ENCODE measurements at regions not wholly inside any gene's neighbourhood (a gene's known extent, or its start where the extent isn't known, plus 50 kb on each side); places are given as distances from the start of the nearest gene placed in this dataset.

GRCh38 chr1:244349581-244350001 is 102.1 kb downstream of the ADSS2 start:
- peak overlapping the region in 1 of 3 experiments; percentile 43 for H3K4me3 ChIP-seq (replicated peaks in 1 of 3; ENCODE audit: low read depth in 2 of 3, low read length in 3 of 3)
- H3K4me1 Mint-ChIP-seq: peaks cover 42% of the 10 kb centered on the region
- H3K36me3 Mint-ChIP-seq: peaks cover 1 to 12% of the 10 kb centered on the region in 2 donors
- peak overlapping the region; percentile 37 to 90 (median 78) for H3K27ac Mint-ChIP-seq
- no peak overlapping the region for H3K9ac ChIP-seq (ENCODE audit: insufficient read depth, low read length, poor library complexity, severe bottlenecking)
- no peaks in the 10 kb centered on the region for H3K36me3 ChIP-seq (replicated peaks in 1 of 2; ENCODE audit: control insufficient read depth in 1 of 2, insufficient read depth in 2 of 2, low read length in 2 of 2)
- peak overlapping the region; percentile 44 for H3K4me2 ChIP-seq (replicated peaks; ENCODE audit: extremely low read depth, low read length, poor library complexity, severe bottlenecking)
- TF ChIP-seq, protein P1, sequence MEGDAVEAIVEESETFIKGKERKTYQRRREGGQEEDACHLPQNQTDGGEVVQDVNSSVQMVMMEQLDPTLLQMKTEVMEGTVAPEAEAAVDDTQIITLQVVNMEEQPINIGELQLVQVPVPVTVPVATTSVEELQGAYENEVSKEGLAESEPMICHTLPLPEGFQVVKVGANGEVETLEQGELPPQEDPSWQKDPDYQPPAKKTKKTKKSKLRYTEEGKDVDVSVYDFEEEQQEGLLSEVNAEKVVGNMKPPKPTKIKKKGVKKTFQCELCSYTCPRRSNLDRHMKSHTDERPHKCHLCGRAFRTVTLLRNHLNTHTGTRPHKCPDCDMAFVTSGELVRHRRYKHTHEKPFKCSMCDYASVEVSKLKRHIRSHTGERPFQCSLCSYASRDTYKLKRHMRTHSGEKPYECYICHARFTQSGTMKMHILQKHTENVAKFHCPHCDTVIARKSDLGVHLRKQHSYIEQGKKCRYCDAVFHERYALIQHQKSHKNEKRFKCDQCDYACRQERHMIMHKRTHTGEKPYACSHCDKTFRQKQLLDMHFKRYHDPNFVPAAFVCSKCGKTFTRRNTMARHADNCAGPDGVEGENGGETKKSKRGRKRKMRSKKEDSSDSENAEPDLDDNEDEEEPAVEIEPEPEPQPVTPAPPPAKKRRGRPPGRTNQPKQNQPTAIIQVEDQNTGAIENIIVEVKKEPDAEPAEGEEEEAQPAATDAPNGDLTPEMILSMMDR (IDR thresholded peaks at IDR 0.05): no peak
- peak overlapping the region; percentile 44 to 70 for H3K27ac ChIP-seq (ENCODE audit: low read depth in 1 of 2, low read length in 2 of 2)
- H2AFZ ChIP-seq (ENCODE audit: insufficient read depth, low read depth, low read length, poor library complexity, severe bottlenecking): no peak overlapping the region
- H3K79me2 ChIP-seq (ENCODE audit: insufficient read depth, low read length): no peaks in the 10 kb centered on the region
- H3K27me3 Mint-ChIP-seq (ENCODE audit: low read depth in 3 of 3): peaks cover 0 to 3% (median 2%) of the 10 kb centered on the region in 3 donors
- intact Hi-C loops (cut with micrococcal nuclease): loop anchor here in 1 of 2 donors (5.0 kb wide), 1 partner anchor 32 kb away; no protein-coding TSS in a partner anchor
- H3K9me3 Mint-ChIP-seq: peaks cover 18 to 29% (median 21%) of the 10 kb centered on the region in 7 donors
- no peaks in the 10 kb centered on the region for H3K27me3 ChIP-seq (ENCODE audit: control insufficient read depth in 2 of 2, insufficient read depth in 2 of 2, low read length in 2 of 2)
- H3K9me3 ChIP-seq (replicated peaks in 1 of 2; ENCODE audit: control insufficient read depth in 1 of 2, insufficient read depth in 1 of 2, low read length in 2 of 2): peaks cover 20 to 21% of the 10 kb centered on the region in 2 donors
- 8% methylated on average over 4 of the region's 8 CpGs for WGBS (ENCODE audit: insufficient coverage)
- H3K4me1 ChIP-seq (ENCODE audit: control insufficient read depth in 1 of 2, insufficient read depth in 2 of 2, low read length in 2 of 2): peaks cover 39 to 42% of the 10 kb centered on the region in 2 donors
- peak overlapping the region; percentile 64 to 69 for H3K4me3 Mint-ChIP-seq
- DNase-seq: peak in 2 of 3 donors; percentile 32 to 57
- no peaks in the 10 kb centered on the region for H4K20me1 ChIP-seq (ENCODE audit: insufficient read depth, low read length)

- Histone ChIP-seq H2AFZ (ENCODE audit: insufficient read depth, low read depth, low read length, poor library complexity, severe bottlenecking) (no peak overlapping the region), H3K4me1 (ENCODE audit: control insufficient read depth in 1 of 2, insufficient read depth in 2 of 2, low read length in 2 of 2) (peaks cover 41 to 44% of the 10 kb centered on the region in 2 donors), H3K27ac (ENCODE audit: low read depth in 1 of 2, low read length in 2 of 2) (peak overlapping the region in 1 of 2 donors; percentile 70), H3K36me3 (replicated peaks in 1 of 2; ENCODE audit: control insufficient read depth in 1 of 2, insufficient read depth in 2 of 2, low read length in 2 of 2) (no peaks in the 10 kb centered on the region), H3K4me2 (replicated peaks; ENCODE audit: extremely low read depth, low read length, poor library complexity, severe bottlenecking) (peak overlapping the region; percentile 44), H3K79me2 (ENCODE audit: insufficient read depth, low read length) (no peaks in the 10 kb centered on the region), H3K9me3 (replicated peaks in 1 of 2; ENCODE audit: control insufficient read depth in 1 of 2, insufficient read depth in 1 of 2, low read length in 2 of 2) (peaks cover 18 to 21% of the 10 kb centered on the region in 2 donors), H3K4me3 (replicated peaks in 1 of 3; ENCODE audit: low read depth in 2 of 3, low read length in 3 of 3) (peak overlapping the region in 1 of 3 experiments; percentile 43), H3K9ac (ENCODE audit: insufficient read depth, low read length, poor library complexity, severe bottlenecking) (no peak overlapping the region), H4K20me1 (ENCODE audit: insufficient read depth, low read length) (no peaks in the 10 kb centered on the region), H3K27me3 (ENCODE audit: control insufficient read depth in 2 of 2, insufficient read depth in 2 of 2, low read length in 2 of 2) (no peaks in the 10 kb centered on the region)
- intact Hi-C loops (cut with micrococcal nuclease): loop anchor here in 1 of 2 donors (5.0 kb wide), 1 partner anchor 33 kb away; no protein-coding TSS in a partner anchor
- 74% methylated on average over 5 of the region's 6 CpGs for WGBS (ENCODE audit: insufficient coverage)
- Mint-ChIP-seq H3K27ac (peak overlapping the region in 5 of 7 donors; percentile 37 to 90 (median 80)), H3K4me3 (peak overlapping the region; percentile 64 to 69), H3K9me3 (peaks cover 18 to 29% (median 21%) of the 10 kb centered on the region in 7 donors), H3K4me1 (peaks cover 46% of the 10 kb centered on the region), H3K36me3 (peaks cover 1 to 12% of the 10 kb centered on the region in 2 donors), H3K27me3 (ENCODE audit: low read depth in 3 of 3) (peaks cover 0 to 3% (median 2%) of the 10 kb centered on the region in 3 donors)
- peak in 2 of 3 donors; percentile 22 to 34 for DNase-seq
- TF ChIP-seq, protein P1 (IDR thresholded peaks at IDR 0.05): no peak
These were observed 101.7 kb downstream of the ADSS2 start for GRCh38 chr1:244350027-244350426.

Data from CD14-positive monocyte (primary cell).